ENCODE measurements at regions not wholly inside any gene's neighbourhood (a gene's known extent, or its start where the extent isn't known, plus 50 kb on each side); places are given as distances from the start of the nearest gene placed in this dataset.

DNA sequence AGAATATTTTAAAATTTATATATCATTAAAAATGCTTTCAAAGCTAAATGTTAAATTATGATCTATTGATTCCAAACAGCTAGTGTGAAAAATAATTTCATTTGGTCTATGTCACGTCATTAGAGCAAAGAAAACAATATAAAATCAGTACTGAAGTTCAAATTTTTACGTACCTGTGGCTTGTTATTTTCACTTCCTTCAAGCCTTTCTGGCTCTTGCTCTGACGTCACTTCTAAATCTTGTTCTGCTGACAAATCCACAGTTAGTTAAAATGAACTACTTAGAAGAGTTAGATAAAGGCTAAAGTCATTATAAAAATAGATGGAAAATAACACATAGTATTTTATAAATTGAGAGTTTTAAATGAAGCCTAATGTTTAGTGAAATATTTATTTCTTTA lies 147.7 kb upstream of the TUBA3C start:
- TF ChIP-seq CTCF (IDR thresholded peaks at IDR 0.05; ENCODE audit: borderline replicate concordance) = no peak

DNA sequence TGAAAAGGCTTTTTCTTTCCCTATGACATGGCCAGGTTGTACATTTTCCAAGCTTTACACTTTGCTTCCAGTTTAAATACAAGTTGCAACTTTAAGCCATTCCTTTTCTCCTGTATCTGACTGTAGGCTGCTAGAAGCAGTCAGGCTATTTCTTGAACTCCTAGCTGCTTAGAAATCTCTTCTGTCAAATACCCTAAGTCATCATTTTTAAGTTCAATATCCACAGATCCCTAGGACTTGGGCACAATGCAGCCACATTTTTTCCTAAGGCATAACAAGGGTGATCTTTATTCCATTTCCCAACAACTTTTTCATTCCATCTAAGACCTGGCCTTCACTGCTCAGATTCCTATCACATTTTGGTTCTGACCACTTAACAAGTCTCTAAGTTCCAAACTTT lies 142.7 kb upstream of the TUBA3C start:
- Histone ChIP-seq H3K27me3 (ENCODE audit: low read depth) (no peaks in the 10 kb centered on the region), H3K36me3 (no peaks in the 10 kb centered on the region), H3K9me3 (replicated peaks) (peaks cover 27% of the 10 kb centered on the region), H3K4me1 (no peaks in the 10 kb centered on the region), H3K4me3 (no peak overlapping the region), H3K27ac (replicated peaks) (no peak overlapping the region)
- DNase-seq = no peak
- TF ChIP-seq CTCF (IDR thresholded peaks at IDR 0.05; ENCODE audit: borderline replicate concordance) = no peak
- intact Hi-C loops (cut with micrococcal nuclease) = no loop called here

More for the DNA sequence above, 147.7 kb upstream of the TUBA3C start:
- DNase-seq = no peak
- Histone ChIP-seq H3K27ac (replicated peaks) (no peak overlapping the region), H3K4me3 (no peak overlapping the region), H3K36me3 (no peaks in the 10 kb centered on the region), H3K9me3 (replicated peaks) (peaks cover 10% of the 10 kb centered on the region), H3K27me3 (ENCODE audit: low read depth) (no peaks in the 10 kb centered on the region), H3K4me1 (no peaks in the 10 kb centered on the region)
- intact Hi-C loops (cut with micrococcal nuclease) = no loop called here

GRCh38 chr13:19321222-19321621 lies 139.6 kb upstream of the TUBA3C start:
- H3K4me1 ChIP-seq = no peaks in the 10 kb centered on the region
- H3K27ac ChIP-seq (replicated peaks) = no peak overlapping the region
- H3K36me3 ChIP-seq = no peaks in the 10 kb centered on the region
- H3K4me3 ChIP-seq = no peak overlapping the region
- H3K9me3 ChIP-seq (replicated peaks) = peaks cover 27% of the 10 kb centered on the region
- peaks cover 6% of the 10 kb centered on the region for H3K27me3 ChIP-seq (ENCODE audit: low read depth)
- intact Hi-C loops (cut with micrococcal nuclease) = no loop called here
- TF ChIP-seq CTCF (IDR thresholded peaks at IDR 0.05; ENCODE audit: borderline replicate concordance) = no peak
- DNase-seq = no peak

- H3K9me3 ChIP-seq (replicated peaks) = peaks cover 6% of the 10 kb centered on the region
- DNase-seq = no peak
- no peaks in the 10 kb centered on the region for H3K4me1 ChIP-seq
- no peak for TF ChIP-seq CTCF (IDR thresholded peaks at IDR 0.05; ENCODE audit: borderline replicate concordance)
- H3K4me3 ChIP-seq = no peak overlapping the region
- H3K27ac ChIP-seq (replicated peaks) = no peak overlapping the region
- intact Hi-C loops (cut with micrococcal nuclease) = no loop called here
- no peaks in the 10 kb centered on the region for H3K27me3 ChIP-seq (ENCODE audit: low read depth)
- no peaks in the 10 kb centered on the region for H3K36me3 ChIP-seq
Observed at GRCh38 chr13:19305434-19305833, 123.8 kb upstream of the TUBA3C start.

- H3K4me3 ChIP-seq = no peak overlapping the region
- H3K9me3 ChIP-seq (replicated peaks) = no peaks in the 10 kb centered on the region
- H3K4me1 ChIP-seq = no peaks in the 10 kb centered on the region
- H3K36me3 ChIP-seq = no peaks in the 10 kb centered on the region
- no peak for TF ChIP-seq CTCF (IDR thresholded peaks at IDR 0.05; ENCODE audit: borderline replicate concordance)
- H3K27me3 ChIP-seq (ENCODE audit: low read depth) = no peaks in the 10 kb centered on the region
- H3K27ac ChIP-seq (replicated peaks) = no peak overlapping the region
- DNase-seq = no peak
- intact Hi-C loops (cut with micrococcal nuclease) = no loop called here
Observed at GRCh38 chr13:19289180-19289579, 107.6 kb upstream of the TUBA3C start.

DNA sequence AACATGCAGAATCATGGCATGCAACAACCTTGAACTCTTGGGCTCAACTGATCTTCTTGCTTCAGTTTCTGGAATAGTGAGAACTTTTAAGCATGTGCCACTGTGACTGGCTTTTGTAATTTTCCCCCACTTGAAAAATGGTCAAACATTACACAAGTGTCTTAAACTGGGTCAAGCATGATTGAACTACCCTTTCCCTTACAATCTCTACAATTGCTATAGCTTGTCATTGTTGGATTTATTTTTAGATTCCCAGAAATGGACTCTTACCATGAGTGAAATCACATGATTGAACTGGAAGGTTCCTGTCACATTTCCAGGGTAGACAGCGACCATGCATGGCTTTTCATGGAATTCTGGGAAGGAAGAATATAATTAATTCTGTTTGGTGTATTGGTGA lies 102.2 kb upstream of the TUBA3C start:
- Histone ChIP-seq H3K27me3 (ENCODE audit: low read depth) (no peaks in the 10 kb centered on the region), H3K4me1 (no peaks in the 10 kb centered on the region), H3K9me3 (replicated peaks) (no peaks in the 10 kb centered on the region), H3K27ac (replicated peaks) (no peak overlapping the region), H3K36me3 (no peaks in the 10 kb centered on the region), H3K4me3 (no peak overlapping the region)
- TF ChIP-seq CTCF (IDR thresholded peaks at IDR 0.05; ENCODE audit: borderline replicate concordance) = no peak
- no peak for DNase-seq
- intact Hi-C loops (cut with micrococcal nuclease) = no loop called here

Measured in left ventricle myocardium inferior (tissue), 1 donor.